ENCODE measurements at regions not wholly inside any gene's neighbourhood (a gene's known extent, or its start where the extent isn't known, plus 50 kb on each side); places are given as distances from the start of the nearest gene placed in this dataset.

DNA sequence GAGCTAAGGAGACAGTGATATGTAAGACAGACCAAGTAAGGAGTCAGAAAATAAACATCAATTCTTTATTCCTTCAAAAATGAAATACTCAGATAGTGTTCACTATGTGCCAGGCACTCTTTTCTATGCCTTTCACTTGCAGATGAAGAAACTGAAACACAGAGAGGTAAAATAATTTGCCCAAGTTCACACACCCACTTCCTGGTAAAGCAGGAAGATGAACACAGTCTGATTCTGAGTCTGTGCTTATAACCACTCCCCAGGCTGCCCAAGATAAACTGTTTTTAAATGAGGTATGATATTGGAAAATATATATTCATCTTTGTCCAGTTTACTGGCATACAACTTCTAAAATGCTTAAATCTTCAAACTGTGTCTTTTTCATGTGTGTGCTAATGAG is 294.4 kb upstream of the NPVF start:
- TF ChIP-seq POLR2AphosphoS5 (IDR thresholded peaks at IDR 0.05) (no peak), POLR2A (IDR thresholded peaks at IDR 0.05) (no peak)

All from breast epithelium (tissue), 3 donors.